GM23338 (cell line): ENCODE measurements at regions not wholly inside any gene's neighbourhood (a gene's known extent, or its start where the extent isn't known, plus 50 kb on each side); places are given as distances from the start of the nearest gene placed in this dataset.

Experiments
- ATAC-seq: fragments of 200-7000 bp; cut with Tn5 transposase; 3 replicates; pipeline ENCODE4 v1.9.1; 2020
- DNase-seq: peaks from one replicate; pipeline ENCODE4 v3.0.0-alpha.2; 2015; ENCODE audit warnings: low spot score
- H2AFZ ChIP-seq: fragments of 200-600 bp; sonication (generic); 2 replicates; pipeline ENCODE4 v1.8.0; 2016; ENCODE audit warnings: antibody characterized with exemption, mild to moderate bottlenecking, moderate library complexity
- H3F3A ChIP-seq: fragments of 200-600 bp; sonication (generic); replicated peaks from 2 replicates; pipeline ENCODE4 v1.8.0; 2017; ENCODE audit warnings: antibody characterized with exemption, mixed run types, low read depth
- H3K27ac ChIP-seq: fragments of 200-600 bp; sonication (generic); 2 replicates; pipeline ENCODE4 v1.6.1; 2016; ENCODE audit warnings: low read depth
- H3K27me3 ChIP-seq: fragments of 200-600 bp; sonication (generic); 2 replicates; pipeline ENCODE4 v1.8.0; 2016; ENCODE audit warnings: mild to moderate bottlenecking, mixed run types, moderate library complexity; ENCODE audit not compliant: insufficient read depth
- H3K36me3 ChIP-seq: fragments of 200-600 bp; sonication (generic); 2 replicates; pipeline ENCODE4 v1.8.0; 2016; ENCODE audit warnings: mild to moderate bottlenecking; ENCODE audit not compliant: insufficient read depth
- H3K4me1 ChIP-seq: fragments of 200-600 bp; sonication (generic); 2 replicates; pipeline ENCODE4 v1.8.0; 2016; ENCODE audit warnings: mild to moderate bottlenecking, moderate library complexity; ENCODE audit not compliant: insufficient read depth
- H3K4me2 ChIP-seq: fragments of 200-600 bp; sonication (generic); 2 replicates; pipeline ENCODE4 v1.7.1; 2017; ENCODE audit warnings: mixed run types
- H3K4me3 ChIP-seq: fragments of 200-600 bp; sonication (generic); 2 replicates; pipeline ENCODE4 v1.6.1; 2016; ENCODE audit warnings: mixed run types
- H3K79me2 ChIP-seq: fragments of 200-600 bp; sonication (generic); replicated peaks from 2 replicates; pipeline ENCODE4 v1.8.0; 2017; ENCODE audit warnings: mild to moderate bottlenecking; ENCODE audit not compliant: insufficient read depth
- H3K9me2 ChIP-seq: fragments of 200-600 bp; sonication (generic); 2 replicates; pipeline ENCODE4 v1.8.0; 2017; ENCODE audit not compliant: insufficient read depth
- H4K20me1 ChIP-seq: fragments of 200-600 bp; sonication (generic); replicated peaks from 2 replicates; pipeline ENCODE4 v1.8.0; 2017; ENCODE audit warnings: mild to moderate bottlenecking; ENCODE audit not compliant: insufficient read depth
- H3K27ac Mint-ChIP-seq: 2 replicates; pipeline ENCODE4 v1.8.0; 2020; ENCODE audit warnings: inconsistent platforms, mild to moderate bottlenecking, moderate library complexity, mixed read lengths
- H3K27me3 Mint-ChIP-seq: 3 replicates; pipeline ENCODE4 v1.8.0; 2022; ENCODE audit warnings: low read depth, mild to moderate bottlenecking, moderate library complexity, mixed read lengths, inconsistent platforms; ENCODE audit not compliant: insufficient read depth, poor library complexity
- H3K36me3 Mint-ChIP-seq: 3 replicates; pipeline ENCODE4 v1.8.0; 2021; ENCODE audit warnings: low read depth, mild to moderate bottlenecking, inconsistent platforms, moderate library complexity, mixed read lengths
- H3K4me1 Mint-ChIP-seq: 3 replicates; pipeline ENCODE4 v1.8.0; 2020; ENCODE audit warnings: mild to moderate bottlenecking, inconsistent platforms, mixed read lengths
- H3K4me3 Mint-ChIP-seq: 3 replicates; pipeline ENCODE4 v1.8.0; 2021; ENCODE audit warnings: moderate library complexity, mild to moderate bottlenecking, inconsistent platforms, mixed read lengths
- H3K9me3 Mint-ChIP-seq: 3 replicates; pipeline ENCODE4 v1.8.0; 2020; ENCODE audit warnings: moderate library complexity, mild to moderate bottlenecking, inconsistent platforms, mixed read lengths
- CREB1 ChIP-seq: fragments of 250-450 bp; sonication (Bioruptor Pico); IDR thresholded peaks from 2 replicates; pipeline ENCODE4 v1.5.0; 2020; ENCODE audit warnings: low read depth, mild to moderate bottlenecking, moderate library complexity
- EZH2phosphoT487 ChIP-seq: fragments of 200-600 bp; sonication (generic); IDR thresholded peaks from one replicate; pipeline ENCODE4 v1.8.1; 2018; ENCODE audit warnings: antibody characterized with exemption; ENCODE audit not compliant: unreplicated experiment
- NANOG ChIP-seq: IDR thresholded peaks from 2 replicates; pipeline ENCODE4 v1.6.1; 2016; ENCODE audit warnings: antibody characterized with exemption, borderline replicate concordance
- ZNF331 ChIP-seq: fragments of 250-450 bp; sonication (Bioruptor Pico); IDR thresholded peaks from 2 replicates; pipeline ENCODE4 v1.5.0; 2020; ENCODE audit warnings: low read depth, mild to moderate bottlenecking, moderate library complexity
- TF ChIP-seq, protein P1 (sequence below): IDR thresholded peaks from one replicate; pipeline ENCODE4 v1.6.1; 2018; ENCODE audit warnings: antibody characterized with exemption; ENCODE audit not compliant: unreplicated experiment
- TF ChIP-seq, protein P2 (sequence below): IDR thresholded peaks from 2 replicates; pipeline ENCODE4 v1.6.1; 2016; ENCODE audit warnings: antibody characterized with exemption
- TF ChIP-seq, protein P3 (sequence below), 2 experiments: fragments of 200-600 bp in 1 of 2; sonication (generic) in 1 of 2; conservative IDR thresholded peaks; 2 replicates each; pipeline versions ENCODE4 v1.5.1 to v1.6.1; 2016 to 2017; ENCODE audit warnings: antibody characterized with exemption in 2 of 2, low read depth in 2 of 2, mild to moderate bottlenecking in 2 of 2, moderate library complexity in 1 of 2
- TF ChIP-seq, protein P4 (sequence below): fragments of 250-450 bp; sonication (Bioruptor Pico); IDR thresholded peaks from 2 replicates; pipeline ENCODE4 v1.5.0; 2020; ENCODE audit warnings: mild to moderate bottlenecking, moderate library complexity

DNA sequence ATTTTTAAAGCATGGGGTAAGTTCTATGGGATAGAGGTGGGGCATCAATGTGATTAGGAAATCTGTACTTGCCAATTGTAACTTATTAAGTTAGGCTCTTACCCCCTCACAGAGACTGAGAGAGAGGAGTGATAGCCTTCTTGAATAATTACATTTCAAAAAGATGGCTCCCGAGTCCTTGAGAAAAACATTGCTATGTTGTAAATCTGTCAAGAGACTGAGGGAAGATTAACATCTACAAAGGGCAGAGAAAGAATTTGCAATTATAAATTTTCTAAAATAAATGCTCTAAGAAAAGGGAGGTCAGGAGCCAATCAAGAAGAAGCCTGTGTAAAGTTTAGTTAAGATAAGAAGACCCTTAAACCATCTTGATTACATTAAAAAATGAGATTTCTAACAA lies 1570.8 kb downstream of the OLFM4 start:
- TF ChIP-seq, protein P1, sequence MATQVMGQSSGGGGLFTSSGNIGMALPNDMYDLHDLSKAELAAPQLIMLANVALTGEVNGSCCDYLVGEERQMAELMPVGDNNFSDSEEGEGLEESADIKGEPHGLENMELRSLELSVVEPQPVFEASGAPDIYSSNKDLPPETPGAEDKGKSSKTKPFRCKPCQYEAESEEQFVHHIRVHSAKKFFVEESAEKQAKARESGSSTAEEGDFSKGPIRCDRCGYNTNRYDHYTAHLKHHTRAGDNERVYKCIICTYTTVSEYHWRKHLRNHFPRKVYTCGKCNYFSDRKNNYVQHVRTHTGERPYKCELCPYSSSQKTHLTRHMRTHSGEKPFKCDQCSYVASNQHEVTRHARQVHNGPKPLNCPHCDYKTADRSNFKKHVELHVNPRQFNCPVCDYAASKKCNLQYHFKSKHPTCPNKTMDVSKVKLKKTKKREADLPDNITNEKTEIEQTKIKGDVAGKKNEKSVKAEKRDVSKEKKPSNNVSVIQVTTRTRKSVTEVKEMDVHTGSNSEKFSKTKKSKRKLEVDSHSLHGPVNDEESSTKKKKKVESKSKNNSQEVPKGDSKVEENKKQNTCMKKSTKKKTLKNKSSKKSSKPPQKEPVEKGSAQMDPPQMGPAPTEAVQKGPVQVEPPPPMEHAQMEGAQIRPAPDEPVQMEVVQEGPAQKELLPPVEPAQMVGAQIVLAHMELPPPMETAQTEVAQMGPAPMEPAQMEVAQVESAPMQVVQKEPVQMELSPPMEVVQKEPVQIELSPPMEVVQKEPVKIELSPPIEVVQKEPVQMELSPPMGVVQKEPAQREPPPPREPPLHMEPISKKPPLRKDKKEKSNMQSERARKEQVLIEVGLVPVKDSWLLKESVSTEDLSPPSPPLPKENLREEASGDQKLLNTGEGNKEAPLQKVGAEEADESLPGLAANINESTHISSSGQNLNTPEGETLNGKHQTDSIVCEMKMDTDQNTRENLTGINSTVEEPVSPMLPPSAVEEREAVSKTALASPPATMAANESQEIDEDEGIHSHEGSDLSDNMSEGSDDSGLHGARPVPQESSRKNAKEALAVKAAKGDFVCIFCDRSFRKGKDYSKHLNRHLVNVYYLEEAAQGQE, result no peak
- TF ChIP-seq NANOG (no peak), ZNF331 (no peak), CREB1 (no peak), EZH2phosphoT487 (no peak)
- TF ChIP-seq, protein P2, sequence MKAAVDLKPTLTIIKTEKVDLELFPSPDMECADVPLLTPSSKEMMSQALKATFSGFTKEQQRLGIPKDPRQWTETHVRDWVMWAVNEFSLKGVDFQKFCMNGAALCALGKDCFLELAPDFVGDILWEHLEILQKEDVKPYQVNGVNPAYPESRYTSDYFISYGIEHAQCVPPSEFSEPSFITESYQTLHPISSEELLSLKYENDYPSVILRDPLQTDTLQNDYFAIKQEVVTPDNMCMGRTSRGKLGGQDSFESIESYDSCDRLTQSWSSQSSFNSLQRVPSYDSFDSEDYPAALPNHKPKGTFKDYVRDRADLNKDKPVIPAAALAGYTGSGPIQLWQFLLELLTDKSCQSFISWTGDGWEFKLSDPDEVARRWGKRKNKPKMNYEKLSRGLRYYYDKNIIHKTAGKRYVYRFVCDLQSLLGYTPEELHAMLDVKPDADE, result no peak
- TF ChIP-seq, protein P3, sequence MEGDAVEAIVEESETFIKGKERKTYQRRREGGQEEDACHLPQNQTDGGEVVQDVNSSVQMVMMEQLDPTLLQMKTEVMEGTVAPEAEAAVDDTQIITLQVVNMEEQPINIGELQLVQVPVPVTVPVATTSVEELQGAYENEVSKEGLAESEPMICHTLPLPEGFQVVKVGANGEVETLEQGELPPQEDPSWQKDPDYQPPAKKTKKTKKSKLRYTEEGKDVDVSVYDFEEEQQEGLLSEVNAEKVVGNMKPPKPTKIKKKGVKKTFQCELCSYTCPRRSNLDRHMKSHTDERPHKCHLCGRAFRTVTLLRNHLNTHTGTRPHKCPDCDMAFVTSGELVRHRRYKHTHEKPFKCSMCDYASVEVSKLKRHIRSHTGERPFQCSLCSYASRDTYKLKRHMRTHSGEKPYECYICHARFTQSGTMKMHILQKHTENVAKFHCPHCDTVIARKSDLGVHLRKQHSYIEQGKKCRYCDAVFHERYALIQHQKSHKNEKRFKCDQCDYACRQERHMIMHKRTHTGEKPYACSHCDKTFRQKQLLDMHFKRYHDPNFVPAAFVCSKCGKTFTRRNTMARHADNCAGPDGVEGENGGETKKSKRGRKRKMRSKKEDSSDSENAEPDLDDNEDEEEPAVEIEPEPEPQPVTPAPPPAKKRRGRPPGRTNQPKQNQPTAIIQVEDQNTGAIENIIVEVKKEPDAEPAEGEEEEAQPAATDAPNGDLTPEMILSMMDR (conservative IDR thresholded peaks at IDR 0.05; ENCODE audit: low read depth in 2 of 2), result no peak
- TF ChIP-seq, protein P4, sequence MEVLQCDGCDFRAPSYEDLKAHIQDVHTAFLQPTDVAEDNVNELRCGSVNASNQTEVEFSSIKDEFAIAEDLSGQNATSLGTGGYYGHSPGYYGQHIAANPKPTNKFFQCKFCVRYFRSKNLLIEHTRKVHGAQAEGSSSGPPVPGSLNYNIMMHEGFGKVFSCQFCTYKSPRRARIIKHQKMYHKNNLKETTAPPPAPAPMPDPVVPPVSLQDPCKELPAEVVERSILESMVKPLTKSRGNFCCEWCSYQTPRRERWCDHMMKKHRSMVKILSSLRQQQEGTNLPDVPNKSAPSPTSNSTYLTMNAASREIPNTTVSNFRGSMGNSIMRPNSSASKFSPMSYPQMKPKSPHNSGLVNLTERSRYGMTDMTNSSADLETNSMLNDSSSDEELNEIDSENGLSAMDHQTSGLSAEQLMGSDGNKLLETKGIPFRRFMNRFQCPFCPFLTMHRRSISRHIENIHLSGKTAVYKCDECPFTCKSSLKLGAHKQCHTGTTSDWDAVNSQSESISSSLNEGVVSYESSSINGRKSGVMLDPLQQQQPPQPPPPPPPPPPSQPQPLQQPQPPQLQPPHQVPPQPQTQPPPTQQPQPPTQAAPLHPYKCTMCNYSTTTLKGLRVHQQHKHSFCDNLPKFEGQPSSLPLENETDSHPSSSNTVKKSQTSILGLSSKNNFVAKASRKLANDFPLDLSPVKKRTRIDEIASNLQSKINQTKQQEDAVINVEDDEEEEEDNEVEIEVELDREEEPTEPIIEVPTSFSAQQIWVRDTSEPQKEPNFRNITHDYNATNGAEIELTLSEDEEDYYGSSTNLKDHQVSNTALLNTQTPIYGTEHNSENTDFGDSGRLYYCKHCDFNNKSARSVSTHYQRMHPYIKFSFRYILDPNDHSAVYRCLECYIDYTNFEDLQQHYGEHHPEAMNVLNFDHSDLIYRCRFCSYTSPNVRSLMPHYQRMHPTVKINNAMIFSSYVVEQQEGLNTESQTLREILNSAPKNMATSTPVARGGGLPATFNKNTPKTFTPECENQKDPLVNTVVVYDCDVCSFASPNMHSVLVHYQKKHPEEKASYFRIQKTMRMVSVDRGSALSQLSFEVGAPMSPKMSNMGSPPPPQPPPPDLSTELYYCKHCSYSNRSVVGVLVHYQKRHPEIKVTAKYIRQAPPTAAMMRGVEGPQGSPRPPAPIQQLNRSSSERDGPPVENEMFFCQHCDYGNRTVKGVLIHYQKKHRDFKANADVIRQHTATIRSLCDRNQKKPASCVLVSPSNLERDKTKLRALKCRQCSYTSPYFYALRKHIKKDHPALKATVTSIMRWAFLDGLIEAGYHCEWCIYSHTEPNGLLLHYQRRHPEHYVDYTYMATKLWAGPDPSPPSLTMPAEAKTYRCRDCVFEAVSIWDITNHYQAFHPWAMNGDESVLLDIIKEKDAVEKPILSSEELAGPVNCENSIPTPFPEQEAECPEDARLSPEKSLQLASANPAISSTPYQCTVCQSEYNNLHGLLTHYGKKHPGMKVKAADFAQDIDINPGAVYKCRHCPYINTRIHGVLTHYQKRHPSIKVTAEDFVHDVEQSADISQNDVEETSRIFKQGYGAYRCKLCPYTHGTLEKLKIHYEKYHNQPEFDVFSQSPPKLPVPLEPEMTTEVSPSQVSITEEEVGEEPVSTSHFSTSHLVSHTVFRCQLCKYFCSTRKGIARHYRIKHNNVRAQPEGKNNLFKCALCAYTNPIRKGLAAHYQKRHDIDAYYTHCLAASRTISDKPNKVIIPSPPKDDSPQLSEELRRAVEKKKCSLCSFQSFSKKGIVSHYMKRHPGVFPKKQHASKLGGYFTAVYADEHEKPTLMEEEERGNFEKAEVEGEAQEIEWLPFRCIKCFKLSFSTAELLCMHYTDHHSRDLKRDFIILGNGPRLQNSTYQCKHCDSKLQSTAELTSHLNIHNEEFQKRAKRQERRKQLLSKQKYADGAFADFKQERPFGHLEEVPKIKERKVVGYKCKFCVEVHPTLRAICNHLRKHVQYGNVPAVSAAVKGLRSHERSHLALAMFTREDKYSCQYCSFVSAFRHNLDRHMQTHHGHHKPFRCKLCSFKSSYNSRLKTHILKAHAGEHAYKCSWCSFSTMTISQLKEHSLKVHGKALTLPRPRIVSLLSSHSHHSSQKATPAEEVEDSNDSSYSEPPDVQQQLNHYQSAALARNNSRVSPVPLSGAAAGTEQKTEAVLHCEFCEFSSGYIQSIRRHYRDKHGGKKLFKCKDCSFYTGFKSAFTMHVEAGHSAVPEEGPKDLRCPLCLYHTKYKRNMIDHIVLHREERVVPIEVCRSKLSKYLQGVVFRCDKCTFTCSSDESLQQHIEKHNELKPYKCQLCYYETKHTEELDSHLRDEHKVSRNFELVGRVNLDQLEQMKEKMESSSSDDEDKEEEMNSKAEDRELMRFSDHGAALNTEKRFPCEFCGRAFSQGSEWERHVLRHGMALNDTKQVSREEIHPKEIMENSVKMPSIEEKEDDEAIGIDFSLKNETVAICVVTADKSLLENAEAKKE, result no peak
- no peaks in the 10 kb centered on the region for H3K27me3 Mint-ChIP-seq
- Histone ChIP-seq H2AFZ (no peak overlapping the region), H3K4me1 (peaks cover 23% of the 10 kb centered on the region), H3K27me3 (no peaks in the 10 kb centered on the region), H3K36me3 (no peaks in the 10 kb centered on the region; the same call in 1 of the 2 replicates), H3F3A (no peaks in the 10 kb centered on the region), H3K9me2 (peaks cover 8% of the 10 kb centered on the region; the same call in 1 of the 2 replicates), H3K27ac (0 out of 2 replicates have a peak overlapping the region, but pooled peaks have one; percentile 34), H3K4me2 (no peak overlapping the region), H3K79me2 (no peaks in the 10 kb centered on the region), H4K20me1 (no peaks in the 10 kb centered on the region), H3K4me3 (0 out of 2 replicates have a peak overlapping the region, but pooled peaks have one; percentile 8)
- peaks cover 26% of the 10 kb centered on the region for H3K36me3 Mint-ChIP-seq
- H3K4me1 Mint-ChIP-seq, result peaks cover 24% of the 10 kb centered on the region
- no peak for ATAC-seq
- H3K4me3 Mint-ChIP-seq, result no peak overlapping the region
- H3K27ac Mint-ChIP-seq, result no peak overlapping the region
- peaks cover 19% of the 10 kb centered on the region for H3K9me3 Mint-ChIP-seq
- peak; percentile 17 for DNase-seq
